ENCODE measurements at regions not wholly inside any gene's neighbourhood (a gene's known extent, or its start where the extent isn't known, plus 50 kb on each side); places are given as distances from the start of the nearest gene placed in this dataset.

DNA sequence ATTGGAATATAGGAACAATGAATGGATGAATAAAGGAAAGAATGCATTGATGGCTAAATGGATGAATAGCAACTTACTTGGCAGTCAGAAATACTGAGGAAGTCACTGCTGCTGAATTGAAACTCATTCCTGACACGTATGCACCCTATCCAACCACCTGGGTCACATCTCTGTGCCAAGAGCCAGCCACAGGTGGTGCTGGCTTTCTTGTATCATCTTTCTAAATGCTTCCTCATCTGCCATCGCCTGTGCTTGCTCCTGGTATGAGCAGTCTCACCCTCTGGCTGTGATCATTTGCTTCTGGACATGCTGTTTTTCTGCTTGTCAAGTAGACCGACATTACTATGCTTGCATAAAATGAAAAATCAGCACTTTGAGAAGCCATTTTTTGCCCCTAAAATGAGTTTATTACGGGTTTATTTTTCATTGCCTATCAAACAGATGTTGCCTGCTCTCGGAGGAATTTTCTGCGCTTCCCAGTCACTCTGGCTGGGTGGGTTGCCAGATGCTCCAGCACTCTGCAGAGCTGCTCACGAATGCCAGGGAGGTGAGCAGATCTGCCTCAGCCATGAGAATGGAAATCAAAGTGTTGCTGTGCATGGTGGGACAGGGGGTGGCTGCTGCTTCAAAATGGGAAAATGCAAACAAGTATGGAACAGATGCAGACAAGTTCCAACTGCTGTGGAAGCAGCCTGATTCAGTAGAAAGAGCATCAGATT, 1349.6 kb upstream of the CDH8 start:
- TF ChIP-seq, protein P1, sequence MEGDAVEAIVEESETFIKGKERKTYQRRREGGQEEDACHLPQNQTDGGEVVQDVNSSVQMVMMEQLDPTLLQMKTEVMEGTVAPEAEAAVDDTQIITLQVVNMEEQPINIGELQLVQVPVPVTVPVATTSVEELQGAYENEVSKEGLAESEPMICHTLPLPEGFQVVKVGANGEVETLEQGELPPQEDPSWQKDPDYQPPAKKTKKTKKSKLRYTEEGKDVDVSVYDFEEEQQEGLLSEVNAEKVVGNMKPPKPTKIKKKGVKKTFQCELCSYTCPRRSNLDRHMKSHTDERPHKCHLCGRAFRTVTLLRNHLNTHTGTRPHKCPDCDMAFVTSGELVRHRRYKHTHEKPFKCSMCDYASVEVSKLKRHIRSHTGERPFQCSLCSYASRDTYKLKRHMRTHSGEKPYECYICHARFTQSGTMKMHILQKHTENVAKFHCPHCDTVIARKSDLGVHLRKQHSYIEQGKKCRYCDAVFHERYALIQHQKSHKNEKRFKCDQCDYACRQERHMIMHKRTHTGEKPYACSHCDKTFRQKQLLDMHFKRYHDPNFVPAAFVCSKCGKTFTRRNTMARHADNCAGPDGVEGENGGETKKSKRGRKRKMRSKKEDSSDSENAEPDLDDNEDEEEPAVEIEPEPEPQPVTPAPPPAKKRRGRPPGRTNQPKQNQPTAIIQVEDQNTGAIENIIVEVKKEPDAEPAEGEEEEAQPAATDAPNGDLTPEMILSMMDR (IDR thresholded peaks at IDR 0.05), result no peak
- no peak for TF ChIP-seq POLR2AphosphoS5 (IDR thresholded peaks at IDR 0.05)

All from transverse colon (tissue), 4 donors.